ENCODE measurements at regions not wholly inside any gene's neighbourhood (a gene's known extent, or its start where the extent isn't known, plus 50 kb on each side); places are given as distances from the start of the nearest gene placed in this dataset.

DNA sequence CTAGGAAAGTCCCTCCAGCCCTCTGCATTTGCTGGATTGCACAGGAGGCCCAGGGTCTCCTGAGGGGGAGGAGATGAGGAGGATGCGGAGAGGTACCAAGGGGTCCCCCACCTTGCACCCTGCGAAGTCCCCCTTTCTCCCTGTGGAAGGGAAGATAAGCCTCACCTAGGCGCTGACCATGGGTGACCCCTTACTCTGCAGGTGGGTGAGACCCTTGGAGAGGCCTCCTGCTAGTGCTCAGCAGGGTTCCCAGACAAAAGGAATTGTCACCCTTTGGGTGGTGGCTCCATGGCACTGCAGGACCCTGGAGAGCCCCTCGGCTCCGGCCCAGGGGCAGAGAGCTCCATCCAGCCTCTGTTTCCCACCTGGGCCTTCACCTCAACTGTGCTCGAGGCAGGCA lies 107.0 kb upstream of the RET start:
- TF ChIP-seq, protein P1, sequence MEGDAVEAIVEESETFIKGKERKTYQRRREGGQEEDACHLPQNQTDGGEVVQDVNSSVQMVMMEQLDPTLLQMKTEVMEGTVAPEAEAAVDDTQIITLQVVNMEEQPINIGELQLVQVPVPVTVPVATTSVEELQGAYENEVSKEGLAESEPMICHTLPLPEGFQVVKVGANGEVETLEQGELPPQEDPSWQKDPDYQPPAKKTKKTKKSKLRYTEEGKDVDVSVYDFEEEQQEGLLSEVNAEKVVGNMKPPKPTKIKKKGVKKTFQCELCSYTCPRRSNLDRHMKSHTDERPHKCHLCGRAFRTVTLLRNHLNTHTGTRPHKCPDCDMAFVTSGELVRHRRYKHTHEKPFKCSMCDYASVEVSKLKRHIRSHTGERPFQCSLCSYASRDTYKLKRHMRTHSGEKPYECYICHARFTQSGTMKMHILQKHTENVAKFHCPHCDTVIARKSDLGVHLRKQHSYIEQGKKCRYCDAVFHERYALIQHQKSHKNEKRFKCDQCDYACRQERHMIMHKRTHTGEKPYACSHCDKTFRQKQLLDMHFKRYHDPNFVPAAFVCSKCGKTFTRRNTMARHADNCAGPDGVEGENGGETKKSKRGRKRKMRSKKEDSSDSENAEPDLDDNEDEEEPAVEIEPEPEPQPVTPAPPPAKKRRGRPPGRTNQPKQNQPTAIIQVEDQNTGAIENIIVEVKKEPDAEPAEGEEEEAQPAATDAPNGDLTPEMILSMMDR (conservative IDR thresholded peaks at IDR 0.05), result no peak
- TF ChIP-seq ZFX (IDR thresholded peaks at IDR 0.05), result no peak
